ENCODE measurements at regions not wholly inside any gene's neighbourhood (a gene's known extent, or its start where the extent isn't known, plus 50 kb on each side); places are given as distances from the start of the nearest gene placed in this dataset.

DNA sequence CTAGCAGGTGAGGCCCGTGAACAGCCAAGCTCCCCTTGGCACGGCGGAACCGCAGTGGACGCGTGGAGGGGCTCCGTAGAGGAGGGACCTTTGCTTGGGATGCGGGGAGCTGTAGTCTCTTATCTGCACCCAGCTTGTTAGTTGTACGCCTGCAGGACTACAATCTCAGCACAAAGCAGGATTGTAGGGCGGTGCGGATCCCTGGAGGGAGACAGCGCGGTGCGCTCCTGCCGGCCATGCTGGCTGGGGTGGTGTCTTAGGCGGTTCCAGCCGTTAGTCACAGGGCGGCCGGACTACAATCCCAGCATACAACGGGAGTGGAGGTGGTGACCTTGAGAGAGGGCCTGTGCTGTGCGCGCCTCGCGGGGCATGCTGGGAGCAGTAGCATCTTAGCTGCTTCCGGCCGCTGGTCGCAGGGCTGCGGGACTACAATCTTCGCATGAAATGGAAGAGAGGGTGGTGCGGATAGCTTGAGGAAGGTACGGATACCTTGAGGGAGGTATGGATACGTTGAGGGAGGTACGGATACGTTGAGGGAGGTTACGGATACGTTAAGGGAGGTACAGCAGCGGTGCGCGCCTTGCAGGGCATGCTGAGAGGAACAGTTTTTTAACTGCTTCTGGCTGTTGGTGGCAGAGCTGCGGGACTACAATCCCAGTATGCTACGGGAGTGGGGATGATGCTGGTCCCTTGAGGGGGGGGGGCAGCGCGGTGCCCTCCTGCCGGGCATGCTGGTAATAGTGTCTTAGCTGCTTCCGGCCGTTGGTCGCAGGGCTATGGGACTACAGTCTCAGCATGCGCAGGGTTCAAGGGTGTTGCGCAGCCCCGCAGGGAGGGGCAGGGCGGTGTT, 1419.1 kb downstream of the UQCRFS1 start:
- ChIA-PET CTCF (interaction anchor here (0.6 kb wide), 1 partner anchor 751 kb away, joined by 6 read pairs; no protein-coding TSS in a partner anchor), POLR2A (interaction anchor here (0.6 to 1.4 kb wide), 6 partner anchors 11 to 674 kb away, joined by 3 to 5 read pairs (median 4); no protein-coding TSS in a partner anchor)
- TF ChIP-seq ELF4 (IDR thresholded peaks at IDR 0.05): no peak; the same call in 1 of the 2 replicates
- peak; percentile 48 for TF ChIP-seq L3MBTL2 (conservative IDR thresholded peaks at IDR 0.05)
- TF ChIP-seq TARDBP (IDR thresholded peaks at IDR 0.05): no peak
- 0 out of 2 replicates have a peak, but pooled peaks have one; percentile 34 for TF ChIP-seq CTBP1 (IDR thresholded peaks at IDR 0.05; ENCODE audit: borderline replicate concordance)
- TF ChIP-seq FOXM1 (IDR thresholded peaks at IDR 0.05; ENCODE audit: borderline replicate concordance): no peak
- TF ChIP-seq SUZ12 (IDR thresholded peaks at IDR 0.05): 0 out of 2 replicates have a peak, but pooled peaks have one; percentile 30
- peak; percentile 75 for DNase-seq (ENCODE audit: extremely low spot score)

DNA sequence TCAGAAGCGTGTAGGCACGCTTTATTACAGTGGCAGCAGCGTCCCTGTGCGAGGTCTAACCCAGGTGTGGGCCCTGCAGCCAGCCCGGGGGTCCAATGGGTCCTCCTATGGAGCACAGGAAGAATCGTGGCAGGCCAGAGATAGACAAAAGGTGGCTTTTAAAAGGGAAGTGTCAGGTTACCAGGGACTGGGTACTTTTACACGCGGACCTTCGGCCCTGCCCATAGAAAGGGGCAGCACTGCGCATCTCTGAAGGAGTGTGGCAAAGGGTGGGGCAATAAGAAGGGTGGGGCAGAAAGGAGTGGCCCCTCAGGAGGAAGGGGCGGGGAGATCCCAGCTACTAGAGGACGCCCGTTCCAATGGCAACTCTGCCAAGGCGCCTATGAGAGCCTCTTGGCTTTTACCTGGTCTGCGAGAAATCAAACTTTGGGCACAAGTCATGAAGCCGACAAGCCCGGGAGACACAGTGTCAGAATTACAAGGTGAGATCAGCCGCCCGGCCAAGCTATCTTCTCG, 1419.8 kb downstream of the UQCRFS1 start:
- POLR2A ChIA-PET: interaction anchor here (0.6 to 1.4 kb wide), 6 partner anchors 10 to 675 kb away, joined by 3 to 5 read pairs (median 4); no protein-coding TSS in a partner anchor
- CTCF ChIA-PET: no interaction called here
- TF ChIP-seq CTBP1 (IDR thresholded peaks at IDR 0.05; ENCODE audit: borderline replicate concordance) (no peak), L3MBTL2 (conservative IDR thresholded peaks at IDR 0.05) (peak; percentile 54)
- peak; percentile 57 for DNase-seq (ENCODE audit: extremely low spot score)

DNA sequence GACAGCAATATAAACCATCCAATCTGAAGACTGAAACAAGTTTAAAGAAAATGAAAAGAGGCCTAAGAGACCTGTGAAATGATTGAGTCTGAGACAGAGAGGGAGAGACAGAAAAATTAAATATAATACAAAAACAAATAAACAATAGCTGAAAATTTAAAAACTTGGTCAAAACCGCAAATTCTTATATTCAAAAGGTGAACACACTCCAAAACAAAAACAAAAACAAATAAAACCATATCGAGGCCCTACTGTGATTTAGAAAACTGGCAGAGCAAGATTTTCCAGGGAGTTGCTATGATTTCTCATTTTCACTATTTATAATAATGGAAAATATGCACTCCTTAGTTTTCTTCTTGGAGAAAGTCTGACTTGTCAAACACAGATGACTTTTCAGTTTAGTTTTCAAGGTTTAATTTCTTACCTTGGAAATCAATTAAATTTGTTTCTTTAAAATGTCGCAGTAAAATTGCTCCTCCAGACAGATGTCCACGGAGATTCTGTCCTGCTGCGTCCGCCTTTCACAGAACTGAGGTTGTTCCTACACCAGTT, 1420.3 kb downstream of the UQCRFS1 start:
- ChIA-PET CTCF (no interaction called here), POLR2A (interaction anchor here (0.7 to 1.3 kb wide), 2 partner anchors 19 to 106 kb away, joined by 3 to 4 read pairs; no protein-coding TSS in a partner anchor)
- TF ChIP-seq FOXM1 (IDR thresholded peaks at IDR 0.05; ENCODE audit: borderline replicate concordance) (no peak), FOXA1 (IDR thresholded peaks at IDR 0.05) (no peak), HDGF (IDR thresholded peaks at IDR 0.05; ENCODE audit: borderline replicate concordance) (no peak)
- DNase-seq (ENCODE audit: extremely low spot score): no peak

DNA sequence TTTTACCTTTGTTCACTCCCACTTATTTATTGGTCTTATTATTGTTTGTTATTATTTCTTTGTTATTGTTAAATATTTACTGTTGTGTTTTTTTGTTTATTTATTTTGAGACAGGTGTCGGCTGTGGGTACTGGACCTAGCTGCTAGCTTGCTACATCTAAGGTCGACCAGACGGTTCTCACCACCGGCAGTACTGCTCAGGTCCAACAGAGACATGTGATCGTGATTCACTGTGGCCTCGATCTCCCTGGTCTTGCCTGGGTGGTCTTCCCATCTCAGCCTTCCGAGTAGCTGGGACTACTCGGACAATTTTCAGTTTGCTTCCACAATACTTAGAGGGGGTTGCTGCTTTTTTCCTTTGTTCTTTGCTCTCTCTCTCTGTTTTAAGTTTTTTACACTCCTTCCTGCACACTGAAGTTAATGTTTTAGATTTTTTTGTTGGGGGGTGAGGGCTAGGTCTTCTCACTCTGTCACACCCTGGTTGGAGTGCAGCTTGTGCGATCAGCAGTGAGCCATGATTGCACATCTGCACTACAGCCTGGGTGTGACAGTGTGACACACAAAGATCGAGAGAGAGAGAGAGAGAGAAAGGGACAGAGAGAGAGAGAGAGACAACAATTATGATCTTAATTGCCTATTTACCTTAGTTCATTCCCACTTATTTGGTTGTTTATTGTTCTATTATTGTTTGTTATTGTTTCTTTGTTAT, 1432.4 kb downstream of the UQCRFS1 start:
- no peak for DNase-seq (ENCODE audit: extremely low spot score)
- CTCF ChIA-PET: no interaction called here
- TF ChIP-seq, protein P1, sequence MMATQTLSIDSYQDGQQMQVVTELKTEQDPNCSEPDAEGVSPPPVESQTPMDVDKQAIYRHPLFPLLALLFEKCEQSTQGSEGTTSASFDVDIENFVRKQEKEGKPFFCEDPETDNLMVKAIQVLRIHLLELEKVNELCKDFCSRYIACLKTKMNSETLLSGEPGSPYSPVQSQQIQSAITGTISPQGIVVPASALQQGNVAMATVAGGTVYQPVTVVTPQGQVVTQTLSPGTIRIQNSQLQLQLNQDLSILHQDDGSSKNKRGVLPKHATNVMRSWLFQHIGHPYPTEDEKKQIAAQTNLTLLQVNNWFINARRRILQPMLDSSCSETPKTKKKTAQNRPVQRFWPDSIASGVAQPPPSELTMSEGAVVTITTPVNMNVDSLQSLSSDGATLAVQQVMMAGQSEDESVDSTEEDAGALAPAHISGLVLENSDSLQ (IDR thresholded peaks at IDR 0.05): no peak
- TF ChIP-seq LEF1 (IDR thresholded peaks at IDR 0.05; ENCODE audit: borderline replicate concordance) (no peak), FOXA1 (IDR thresholded peaks at IDR 0.05) (no peak), ELF4 (IDR thresholded peaks at IDR 0.05) (no peak), ZNF384 (IDR thresholded peaks at IDR 0.05) (no peak), HDGF (IDR thresholded peaks at IDR 0.05; ENCODE audit: borderline replicate concordance) (no peak), BHLHE40 (IDR thresholded peaks at IDR 0.05; ENCODE audit: borderline replicate concordance) (no peak), FOXK2 (IDR thresholded peaks at IDR 0.05) (no peak), NFRKB (IDR thresholded peaks at IDR 0.05) (no peak), SUZ12 (IDR thresholded peaks at IDR 0.05) (no peak), FOXM1 (IDR thresholded peaks at IDR 0.05; ENCODE audit: borderline replicate concordance) (no peak)
- POLR2A ChIA-PET: no interaction called here

DNA sequence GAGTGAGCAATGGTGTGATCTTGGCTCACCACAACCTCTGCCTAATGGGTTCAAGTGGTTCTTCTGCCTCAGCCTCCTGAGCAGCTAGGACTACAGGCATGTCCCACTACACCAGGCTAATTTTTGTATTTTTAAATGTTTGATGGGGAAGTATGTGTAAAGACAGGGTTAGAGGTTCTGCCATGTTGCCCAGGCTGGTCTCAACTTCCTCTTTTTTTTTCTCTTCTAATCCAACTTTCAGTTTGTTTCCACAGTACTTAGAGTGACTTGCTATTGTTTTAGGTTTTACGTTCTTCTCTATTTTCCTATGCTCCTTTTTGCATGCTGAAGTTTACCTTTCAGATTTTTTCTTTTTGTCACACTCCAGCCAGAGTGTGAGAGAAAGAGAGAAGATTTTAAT, 1433.0 kb downstream of the UQCRFS1 start:
- DNase-seq (ENCODE audit: extremely low spot score): no peak
- POLR2A ChIA-PET: no interaction called here
- TF ChIP-seq ZNF384 (IDR thresholded peaks at IDR 0.05): no peak
- no peak for TF ChIP-seq BHLHE40 (IDR thresholded peaks at IDR 0.05; ENCODE audit: borderline replicate concordance)
- TF ChIP-seq NFRKB (IDR thresholded peaks at IDR 0.05): no peak
- TF ChIP-seq SUZ12 (IDR thresholded peaks at IDR 0.05): no peak
- TF ChIP-seq ELF4 (IDR thresholded peaks at IDR 0.05): no peak
- no peak for TF ChIP-seq ARNT (IDR thresholded peaks at IDR 0.05)
- TF ChIP-seq, protein P1 (IDR thresholded peaks at IDR 0.05): no peak
- no peak for TF ChIP-seq CTBP1 (IDR thresholded peaks at IDR 0.05; ENCODE audit: borderline replicate concordance)
- TF ChIP-seq FOXA1 (IDR thresholded peaks at IDR 0.05): no peak
- TF ChIP-seq SP1 (IDR thresholded peaks at IDR 0.05): no peak
- TF ChIP-seq FOXM1 (IDR thresholded peaks at IDR 0.05; ENCODE audit: borderline replicate concordance): no peak
- TF ChIP-seq TARDBP (IDR thresholded peaks at IDR 0.05): no peak
- no peak for TF ChIP-seq LEF1 (IDR thresholded peaks at IDR 0.05; ENCODE audit: borderline replicate concordance)
- no peak for TF ChIP-seq L3MBTL2 (conservative IDR thresholded peaks at IDR 0.05)
- TF ChIP-seq HDGF (IDR thresholded peaks at IDR 0.05; ENCODE audit: borderline replicate concordance): no peak
- no peak for TF ChIP-seq FOXK2 (IDR thresholded peaks at IDR 0.05)
- CTCF ChIA-PET: no interaction called here

DNA sequence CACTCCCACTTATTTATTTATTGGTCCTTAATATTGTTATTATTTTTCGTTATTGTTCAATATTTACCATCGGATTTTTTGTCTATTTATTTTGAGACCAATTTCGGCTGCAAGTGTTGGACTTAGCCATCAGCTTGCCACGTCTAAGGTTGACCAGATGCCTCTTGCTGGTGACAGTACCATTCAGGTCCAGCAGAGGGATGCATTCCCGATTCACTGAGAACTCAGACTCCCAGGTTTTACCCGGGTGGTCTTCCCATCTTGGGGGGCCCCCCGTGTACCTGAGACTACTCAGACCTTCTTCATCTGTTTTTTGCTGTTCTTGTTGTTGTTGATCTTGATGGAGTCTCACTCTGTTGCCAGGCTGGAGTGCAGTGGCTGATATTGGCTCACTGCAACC, 1435.2 kb downstream of the UQCRFS1 start:
- POLR2A ChIA-PET: no interaction called here
- no peak for TF ChIP-seq ARNT (IDR thresholded peaks at IDR 0.05)
- TF ChIP-seq LEF1 (IDR thresholded peaks at IDR 0.05; ENCODE audit: borderline replicate concordance): no peak
- no peak for TF ChIP-seq L3MBTL2 (conservative IDR thresholded peaks at IDR 0.05)
- no peak for TF ChIP-seq ZNF384 (IDR thresholded peaks at IDR 0.05)
- TF ChIP-seq SP1 (IDR thresholded peaks at IDR 0.05): no peak
- no peak for TF ChIP-seq FOXK2 (IDR thresholded peaks at IDR 0.05)
- TF ChIP-seq ELF4 (IDR thresholded peaks at IDR 0.05): no peak
- TF ChIP-seq, protein P1 (IDR thresholded peaks at IDR 0.05): no peak
- DNase-seq (ENCODE audit: extremely low spot score): no peak
- CTCF ChIA-PET: no interaction called here
